HG03565 (cell line): ENCODE measurements at regions not wholly inside any gene's neighbourhood (a gene's known extent, or its start where the extent isn't known, plus 50 kb on each side); places are given as distances from the start of the nearest gene placed in this dataset.

ENCODE experiments used
- ATAC-seq: cut with Tn5 transposase; IDR thresholded peaks from one replicate; pipeline ENCODE4 v1.9.1; 2021; ENCODE audit warnings: mild to moderate bottlenecking, moderate library complexity; ENCODE audit not compliant: unreplicated experiment

- ATAC-seq, result no peak
These were observed 965.4 kb downstream of the JRKL start for GRCh38 chr11:97355230-97355629.

GRCh38 chr11:97356144-97356543 is 966.3 kb downstream of the JRKL start:
- no peak for ATAC-seq

GRCh38 chr11:97359016-97359415 is 969.2 kb downstream of the JRKL start:
- no peak for ATAC-seq

- no peak for ATAC-seq
These were observed 972.1 kb downstream of the JRKL start for GRCh38 chr11:97361812-97362378.

- no peak for ATAC-seq
These were observed 973.5 kb downstream of the JRKL start for GRCh38 chr11:97363331-97363730.

- ATAC-seq, result no peak
These were observed 974.2 kb downstream of the JRKL start for GRCh38 chr11:97364047-97364446.

- no peak for ATAC-seq
These were observed 977.7 kb downstream of the JRKL start for GRCh38 chr11:97367406-97368083.

- ATAC-seq, result no peak
These were observed 999.5 kb downstream of the JRKL start for GRCh38 chr11:97389270-97389669.

GRCh38 chr11:97398246-97398645 is 1008.4 kb downstream of the JRKL start:
- no peak for ATAC-seq

- ATAC-seq, result no peak
These were observed 1019.3 kb downstream of the JRKL start for GRCh38 chr11:97409141-97409540.

- no peak for ATAC-seq
These were observed 1025.0 kb downstream of the JRKL start for GRCh38 chr11:97414801-97415200.

GRCh38 chr11:97419729-97420128 is 1029.9 kb downstream of the JRKL start:
- no peak for ATAC-seq

- ATAC-seq, result no peak
These were observed 1038.5 kb downstream of the JRKL start for GRCh38 chr11:97428247-97428790.

GRCh38 chr11:97430877-97431276 is 1041.1 kb downstream of the JRKL start:
- ATAC-seq, result no peak

- ATAC-seq, result no peak
These were observed 1043.1 kb downstream of the JRKL start for GRCh38 chr11:97432926-97433325.

- no peak for ATAC-seq
These were observed 1055.7 kb downstream of the JRKL start for GRCh38 chr11:97445561-97445960.

- ATAC-seq, result no peak
These were observed 1061.6 kb downstream of the JRKL start for GRCh38 chr11:97451441-97451840.

GRCh38 chr11:97454988-97455387 is 1065.2 kb downstream of the JRKL start:
- ATAC-seq, result no peak

- ATAC-seq, result no peak
These were observed 1070.3 kb downstream of the JRKL start for GRCh38 chr11:97460091-97460490.

- ATAC-seq, result no peak
These were observed 1071.4 kb downstream of the JRKL start for GRCh38 chr11:97461044-97461880.

- no peak for ATAC-seq
These were observed 1072.1 kb downstream of the JRKL start for GRCh38 chr11:97461934-97462333.

- no peak for ATAC-seq
These were observed 1074.1 kb downstream of the JRKL start for GRCh38 chr11:97463891-97464290.
